Endothelial cell of umbilical vein (primary cell): ENCODE measurements at regions not wholly inside any gene's neighbourhood (a gene's known extent, or its start where the extent isn't known, plus 50 kb on each side); places are given as distances from the start of the nearest gene placed in this dataset.

Experiments
- BruUV-seq: library from RNA; stranded (reverse); fragments of 400-500 nt; replicated peaks from 2 replicates; lab custom pipeline; 2021; lab: Mats Ljungman, UMichigan
- CTCF ChIA-PET: fragments of 300-600, 350-600 bp; sonication (Branson Sonifier 250); formaldehyde crosslinking; loops from one replicate; lab custom pipeline; 2021; ENCODE audit warnings: antibody characterized with exemption, inconsistent platforms; lab: Charles Lee
- POLR2A ChIA-PET: fragments of 300-600, 350-600 bp; sonication (Branson Sonifier 250); formaldehyde crosslinking; loops from one replicate; lab custom pipeline; 2021; ENCODE audit warnings: antibody characterized with exemption, inconsistent platforms; lab: Charles Lee
- DNase-seq: peaks from one replicate; pipeline ENCODE4 v3.0.0-alpha.2; 2011; ENCODE audit warnings: low read depth, low spot score
- FAIRE-seq: peaks from 2 replicates; lab custom pipeline; 2011; peaks lifted over from hg19 to GRCh38; lab: Jason Lieb, UNC
- H2AFZ ChIP-seq: 2 replicates; pipeline ENCODE4 v1.6.0; 2012; ENCODE audit warnings: low read depth, low read length, control low read depth, inconsistent platforms
- H3K27ac ChIP-seq: 2 replicates; pipeline ENCODE4 v1.5.1; 2011; ENCODE audit warnings: low read depth, mild to moderate bottlenecking, control low read depth, low read length, moderate library complexity; ENCODE audit not compliant: insufficient read depth
- H3K27me3 ChIP-seq, 2 experiments: 2 replicates each; pipeline versions ENCODE4 v1.6.0 to v1.6.1; 2011; ENCODE audit warnings: low read length in 2 of 2, mixed read lengths in 1 of 2; ENCODE audit not compliant: control insufficient read depth in 2 of 2, insufficient read depth in 2 of 2
- H3K36me3 ChIP-seq, 2 experiments: 2 replicates in 1 of 2; 3 replicates in 1 of 2; pipeline ENCODE4 v1.5.1; 2011; ENCODE audit warnings: low read length in 2 of 2, mild to moderate bottlenecking in 1 of 2, moderate library complexity in 1 of 2; ENCODE audit not compliant: control insufficient read depth in 2 of 2, insufficient read depth in 2 of 2; ENCODE audit errors: extremely low read depth in 1 of 2
- H3K4me1 ChIP-seq: 3 replicates; pipeline ENCODE4 v1.5.1; 2011; ENCODE audit warnings: mild to moderate bottlenecking, low read length; ENCODE audit not compliant: control insufficient read depth, insufficient read depth; ENCODE audit errors: extremely low read depth
- H3K4me2 ChIP-seq: 2 replicates; pipeline ENCODE4 v1.6.1; 2011; ENCODE audit warnings: low read length, control low read depth, mixed read lengths; ENCODE audit not compliant: insufficient read depth
- H3K4me3 ChIP-seq, 3 experiments: fragments of 200-600 bp in 1 of 3; sonication (generic), shearing (Covaris generic) in 1 of 3; replicated peaks in 1 of 3; 2 replicates each; pipeline ENCODE4 v1.5.1; 2011 to 2016; ENCODE audit warnings: control low read depth in 3 of 3, low read length in 3 of 3, mild to moderate bottlenecking in 2 of 3, inconsistent platforms in 1 of 3, low read depth in 1 of 3, moderate library complexity in 1 of 3; ENCODE audit not compliant: insufficient read depth in 1 of 3
- H3K79me2 ChIP-seq: 2 replicates; pipeline ENCODE4 v1.6.0; 2012; ENCODE audit warnings: low read length, inconsistent platforms; ENCODE audit not compliant: control insufficient read depth, insufficient read depth
- H3K9ac ChIP-seq: replicated peaks from 2 replicates; pipeline ENCODE3; 2011; ENCODE audit warnings: low read length, control low read depth; ENCODE audit not compliant: insufficient read depth; ENCODE audit errors: extremely low read depth
- H3K9me1 ChIP-seq: replicated peaks from 3 replicates; pipeline ENCODE4 v1.6.0; 2011; ENCODE audit warnings: mild to moderate bottlenecking, low read length; ENCODE audit not compliant: control insufficient read depth, insufficient read depth; ENCODE audit errors: extremely low read depth
- H3K9me3 ChIP-seq: replicated peaks from 2 replicates; pipeline ENCODE4 v1.5.1; 2012; ENCODE audit warnings: low read length, inconsistent platforms; ENCODE audit not compliant: control insufficient read depth, insufficient read depth
- H4K20me1 ChIP-seq: replicated peaks from 2 replicates; pipeline ENCODE3; 2011; ENCODE audit warnings: mild to moderate bottlenecking, low read length; ENCODE audit not compliant: control insufficient read depth, insufficient read depth; ENCODE audit errors: extremely low read depth
- CTCF ChIP-seq, 2 donors: IDR thresholded peaks; 1 replicate in 1 of 2; 2 replicates in 1 of 2; pipeline ENCODE4 v1.5.1; 2011; ENCODE audit warnings: low read length in 2 of 2, mild to moderate bottlenecking in 2 of 2, moderate library complexity in 2 of 2, control low read depth in 1 of 2, inconsistent platforms in 1 of 2, low read depth in 1 of 2; ENCODE audit not compliant: insufficient read depth in 1 of 2; ENCODE audit errors: extremely low read depth in 1 of 2
- EZH2 ChIP-seq: IDR thresholded peaks from 2 replicates; pipeline ENCODE4 v1.6.1; 2012; ENCODE audit warnings: borderline replicate concordance, low read depth, mild to moderate bottlenecking, moderate library complexity, low read length, inconsistent platforms; ENCODE audit not compliant: severe bottlenecking
- FOS ChIP-seq: IDR thresholded peaks from 2 replicates; pipeline ENCODE4 v1.6.1; 2011; ENCODE audit warnings: mild to moderate bottlenecking, low read length, moderate library complexity, borderline replicate concordance; ENCODE audit not compliant: insufficient read depth
- GATA2 ChIP-seq: IDR thresholded peaks from 2 replicates; pipeline ENCODE4 v1.7.0; 2011; ENCODE audit warnings: low read depth, mild to moderate bottlenecking, moderate library complexity, mixed read lengths, low read length; ENCODE audit not compliant: insufficient read length, insufficient read depth
- JUN ChIP-seq: IDR thresholded peaks from 2 replicates; pipeline ENCODE4 v1.6.1; 2011; ENCODE audit warnings: borderline replicate concordance, low read depth; ENCODE audit not compliant: insufficient read length, insufficient read depth
- MAX ChIP-seq: IDR thresholded peaks from 2 replicates; pipeline ENCODE4 v1.6.1; 2011; ENCODE audit not compliant: insufficient read depth, insufficient read length
- POLR2AphosphoS5 ChIP-seq: IDR thresholded peaks from 2 replicates; pipeline ENCODE4 v1.6.1; 2012; ENCODE audit warnings: low read depth, mild to moderate bottlenecking, control low read depth, low read length, moderate library complexity; ENCODE audit not compliant: insufficient read depth
- dilution Hi-C: fragments of 300-500 bp; cut with MboI; formaldehyde crosslinking; loops from one replicate; pipeline ENCODE4 v1.15.0; 2019; ENCODE audit warnings: low sequenced_read_pairs; ENCODE audit not compliant: extremely low pct_ligation_motif_present
- intact Hi-C: fragments of 100-400 bp; cut with micrococcal nuclease; formaldehyde crosslinking; loops from one replicate; pipeline ENCODE4 v1.10.0; 2022

- FAIRE-seq (no peak), DNase-seq (no peak)
- no peaks in the 10 kb centered on the region for H3K9me3 ChIP-seq
- CTCF ChIA-PET, result no interaction called here
- no peaks in the 10 kb centered on the region for H3K4me1 ChIP-seq
- no peak overlapping the region for H3K27ac ChIP-seq
- no peaks in the 10 kb centered on the region for H3K27me3 ChIP-seq
- POLR2A ChIA-PET, result no interaction called here
- no peak overlapping the region for H2AFZ ChIP-seq
- no peak overlapping the region for H3K4me3 ChIP-seq
- H4K20me1 ChIP-seq, result no peaks in the 10 kb centered on the region
- BruUV-seq, result no TSS peak
- H3K36me3 ChIP-seq, result no peaks in the 10 kb centered on the region
- intact Hi-C loops (no loop called here), dilution Hi-C loops (no loop called here)
- H3K4me2 ChIP-seq, result no peak overlapping the region
- no peaks in the 10 kb centered on the region for H3K79me2 ChIP-seq
- no peak for TF ChIP-seq FOS
- TF ChIP-seq EZH2, result no peak
- TF ChIP-seq CTCF (IDR thresholded peaks at IDR 0.05; ENCODE audit: extremely low read depth in 1 of 2, insufficient read depth in 1 of 2, low read depth in 1 of 2, low read length in 2 of 2), result no peak
- no peak for TF ChIP-seq JUN
- no peak for TF ChIP-seq POLR2AphosphoS5
- no peak for TF ChIP-seq GATA2
- TF ChIP-seq MAX, result no peak
- H3K9ac ChIP-seq, result no peak overlapping the region
- H3K9me1 ChIP-seq, result no peaks in the 10 kb centered on the region
Observed at GRCh38 chr10:81104494-81104893, 566.8 kb downstream of the SH2D4B start.
